Calu3 (cell line): ENCODE measurements at regions not wholly inside any gene's neighbourhood (a gene's known extent, or its start where the extent isn't known, plus 50 kb on each side); places are given as distances from the start of the nearest gene placed in this dataset.

ENCODE experiments used
- BruUV-seq: library from RNA; stranded (reverse); fragments of 400-500 nt; replicated peaks from 2 replicates; lab custom pipeline; 2021; lab: Mats Ljungman, UMichigan
- CTCF ChIA-PET: fragments of 300-600 bp; sonication (Branson Sonifier 250); formaldehyde crosslinking; loops from one replicate; lab custom pipeline; 2022; ENCODE audit warnings: antibody characterized with exemption; lab: Charles Lee
- DNase-seq: peaks from one replicate; pipeline ENCODE4 v3.0.0; 2022
- H3K27ac Mint-ChIP-seq: one replicate; pipeline ENCODE4 v1.8.0; 2022; ENCODE audit warnings: mixed read lengths; ENCODE audit not compliant: unreplicated experiment
- H3K27me3 Mint-ChIP-seq: one replicate; pipeline ENCODE4 v1.8.0; 2022; ENCODE audit warnings: mixed read lengths; ENCODE audit not compliant: unreplicated experiment
- H3K36me3 Mint-ChIP-seq: one replicate; pipeline ENCODE4 v1.8.0; 2022; ENCODE audit warnings: mild to moderate bottlenecking, moderate library complexity, mixed read lengths; ENCODE audit not compliant: insufficient read depth, unreplicated experiment
- H3K4me1 Mint-ChIP-seq: one replicate; pipeline ENCODE4 v1.8.0; 2022; ENCODE audit warnings: mild to moderate bottlenecking, low read depth, mixed read lengths; ENCODE audit not compliant: unreplicated experiment
- H3K4me3 Mint-ChIP-seq: one replicate; pipeline ENCODE4 v1.8.0; 2022; ENCODE audit warnings: mild to moderate bottlenecking, low read depth, moderate library complexity, mixed read lengths; ENCODE audit not compliant: unreplicated experiment
- H3K9me3 Mint-ChIP-seq: one replicate; pipeline ENCODE4 v1.8.0; 2022; ENCODE audit warnings: low read depth, mixed read lengths; ENCODE audit not compliant: unreplicated experiment
- CTCF ChIP-seq: fragments of 200-600 bp; IDR thresholded peaks from one replicate; pipeline ENCODE4 v1.8.0; 2022; ENCODE audit warnings: antibody characterized with exemption; ENCODE audit not compliant: unreplicated experiment
- intact Hi-C: fragments of 100-400 bp; cut with micrococcal nuclease; formaldehyde crosslinking; loops from one replicate; pipeline ENCODE4 v1.10.0; 2022; ENCODE audit not compliant: unreplicated experiment

- DNase-seq = no peak
- no peaks in the 10 kb centered on the region for H3K27me3 Mint-ChIP-seq
- H3K4me1 Mint-ChIP-seq = peaks cover 29% of the 10 kb centered on the region
- intact Hi-C loops = no loop called here
- H3K4me3 Mint-ChIP-seq = no peak overlapping the region
- H3K36me3 Mint-ChIP-seq = no peaks in the 10 kb centered on the region
- BruUV-seq = no TSS peak
- CTCF ChIA-PET = no interaction called here
- H3K27ac Mint-ChIP-seq = no peak overlapping the region
- TF ChIP-seq CTCF = no peak
- H3K9me3 Mint-ChIP-seq = no peaks in the 10 kb centered on the region
Measured at GRCh38 chr10:98320486-98321185, 52.6 kb upstream of the LOXL4 start.

DNA sequence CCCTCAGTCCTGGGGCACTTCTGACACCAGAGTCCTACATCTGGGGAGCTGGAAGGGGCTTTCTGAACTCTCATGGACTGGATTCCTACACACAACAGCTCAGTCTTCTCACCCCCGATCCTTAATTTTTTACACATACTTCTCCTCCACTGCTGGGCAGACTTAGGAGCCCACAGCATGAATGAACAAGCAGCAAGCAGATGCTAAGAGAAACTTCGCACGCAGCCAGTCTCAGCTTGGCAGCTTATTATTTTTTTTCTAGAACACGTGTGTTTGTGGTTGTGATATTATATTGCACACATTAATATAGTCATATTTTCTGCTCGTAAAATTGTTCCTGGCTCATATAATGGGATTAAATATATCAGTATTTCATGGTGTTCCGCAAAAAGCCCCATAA, 50.9 kb upstream of the LOXL4 start:
- Mint-ChIP-seq H3K4me1 (peaks cover 35% of the 10 kb centered on the region), H3K9me3 (no peaks in the 10 kb centered on the region), H3K27me3 (no peaks in the 10 kb centered on the region), H3K36me3 (no peaks in the 10 kb centered on the region), H3K4me3 (no peak overlapping the region), H3K27ac (no peak overlapping the region)
- CTCF ChIA-PET = interaction anchor here (0.6 kb wide), 1 partner anchor 49 kb away, joined by 3 read pairs; no protein-coding TSS in a partner anchor
- DNase-seq = no peak
- TF ChIP-seq CTCF = no peak
- intact Hi-C loops = no loop called here
- BruUV-seq = no TSS peak
